Testis (tissue), 2 donors: ENCODE measurements at regions not wholly inside any gene's neighbourhood (a gene's known extent, or its start where the extent isn't known, plus 50 kb on each side); places are given as distances from the start of the nearest gene placed in this dataset.

ENCODE experiments used
- CTCF ChIP-seq, 3 experiments: fragments of 450-650 bp in 2 of 3; fragments of 200-600 bp in 1 of 3; sonication (generic) in 1 of 3; IDR thresholded peaks; one replicate each; pipeline ENCODE4 v1.5.1; 2016 to 2019; ENCODE audit warnings: antibody characterized with exemption in 3 of 3, mild to moderate bottlenecking in 2 of 3, moderate library complexity in 1 of 3
- POLR2A ChIP-seq: fragments of 450-650 bp; IDR thresholded peaks from one replicate; pipeline ENCODE4 v1.6.1; 2017; ENCODE audit warnings: antibody characterized with exemption, mild to moderate bottlenecking, moderate library complexity

- TF ChIP-seq CTCF (IDR thresholded peaks at IDR 0.05) (no peak), POLR2A (no peak)
Measured at GRCh38 chr12:108457734-108458361, 57.2 kb upstream of the FICD start.
